ENCODE measurements at regions not wholly inside any gene's neighbourhood (a gene's known extent, or its start where the extent isn't known, plus 50 kb on each side); places are given as distances from the start of the nearest gene placed in this dataset.

GRCh38 chr19:5205381-5205780, 135.2 kb downstream of the PTPRS start:
- TF ChIP-seq CTCF (IDR thresholded peaks at IDR 0.05) (no peak), POLR2A (IDR thresholded peaks at IDR 0.05) (no peak)

Measured in right lobe of liver (tissue), 4 donors.